HG02798 (cell line): ENCODE measurements at regions not wholly inside any gene's neighbourhood (a gene's known extent, or its start where the extent isn't known, plus 50 kb on each side); places are given as distances from the start of the nearest gene placed in this dataset.

Experiments
- ATAC-seq: cut with Tn5 transposase; IDR thresholded peaks from one replicate; pipeline ENCODE4 v1.9.1; 2021; ENCODE audit warnings: mild to moderate bottlenecking; ENCODE audit not compliant: unreplicated experiment, poor library complexity

GRCh38 chr4:96642490-96642889 lies 802.6 kb downstream of the PDHA2 start:
- ATAC-seq: no peak

GRCh38 chr4:96646146-96646545 lies 806.3 kb downstream of the PDHA2 start:
- ATAC-seq: no peak

- ATAC-seq: no peak
These were observed 809.6 kb downstream of the PDHA2 start for GRCh38 chr4:96649536-96649935.

GRCh38 chr4:96652158-96652557 lies 812.3 kb downstream of the PDHA2 start:
- ATAC-seq: no peak

- no peak for ATAC-seq
These were observed 812.9 kb downstream of the PDHA2 start for GRCh38 chr4:96652821-96653220.

- no peak for ATAC-seq
These were observed 814.2 kb downstream of the PDHA2 start for GRCh38 chr4:96654045-96654444.

GRCh38 chr4:96670381-96670780 lies 830.5 kb downstream of the PDHA2 start:
- no peak for ATAC-seq

- no peak for ATAC-seq
These were observed 835.5 kb downstream of the PDHA2 start for GRCh38 chr4:96675416-96675815.

- no peak for ATAC-seq
These were observed 836.0 kb downstream of the PDHA2 start for GRCh38 chr4:96675896-96676295.

- ATAC-seq: no peak
These were observed 837.0 kb downstream of the PDHA2 start for GRCh38 chr4:96676754-96677435.

GRCh38 chr4:96677499-96677898 lies 837.6 kb downstream of the PDHA2 start:
- no peak for ATAC-seq

GRCh38 chr4:96681218-96681617 lies 841.3 kb downstream of the PDHA2 start:
- ATAC-seq: no peak

GRCh38 chr4:96685691-96686090 lies 845.8 kb downstream of the PDHA2 start:
- no peak for ATAC-seq

GRCh38 chr4:96691521-96691920 lies 851.6 kb downstream of the PDHA2 start:
- ATAC-seq: no peak

GRCh38 chr4:96698831-96699230 lies 858.9 kb downstream of the PDHA2 start:
- no peak for ATAC-seq

GRCh38 chr4:96703265-96703664 lies 863.4 kb downstream of the PDHA2 start:
- no peak for ATAC-seq

- ATAC-seq: no peak
These were observed 868.9 kb downstream of the PDHA2 start for GRCh38 chr4:96708766-96709165.

- no peak for ATAC-seq
These were observed 873.5 kb downstream of the PDHA2 start for GRCh38 chr4:96713271-96713850.

GRCh38 chr4:96729641-96730040 lies 889.7 kb downstream of the PDHA2 start:
- ATAC-seq: no peak

- ATAC-seq: no peak
These were observed 890.5 kb downstream of the PDHA2 start for GRCh38 chr4:96730432-96730831.

- no peak for ATAC-seq
These were observed 896.5 kb downstream of the PDHA2 start for GRCh38 chr4:96736352-96736889.

- ATAC-seq: no peak
These were observed 899.2 kb downstream of the PDHA2 start for GRCh38 chr4:96739101-96739500.
